HUES6 (cell line): ENCODE measurements at regions not wholly inside any gene's neighbourhood (a gene's known extent, or its start where the extent isn't known, plus 50 kb on each side); places are given as distances from the start of the nearest gene placed in this dataset.

Experiments used
- H3K27ac ChIP-seq: 2 replicates; pipeline ENCODE4 v1.7.0; 2013; ENCODE audit warnings: low read depth, mild to moderate bottlenecking, low read length, inconsistent platforms
- H3K27me3 ChIP-seq: 2 replicates; pipeline ENCODE4 v1.6.1; 2013; ENCODE audit warnings: low read length; ENCODE audit not compliant: control insufficient read depth, insufficient read depth
- H3K36me3 ChIP-seq: 2 replicates; pipeline ENCODE4 v1.6.1; 2013; ENCODE audit warnings: low read length; ENCODE audit not compliant: control insufficient read depth, insufficient read depth
- H3K4me1 ChIP-seq: 2 replicates; pipeline ENCODE4 v1.6.1; 2013; ENCODE audit warnings: low read length; ENCODE audit not compliant: control insufficient read depth, insufficient read depth
- H3K4me3 ChIP-seq: 2 replicates; pipeline ENCODE4 v1.5.1; 2013; ENCODE audit warnings: low read depth, low read length
- H3K9ac ChIP-seq: one replicate; pipeline ENCODE4 v1.6.1; 2013; ENCODE audit warnings: mild to moderate bottlenecking, low read length
- H3K9me3 ChIP-seq: 2 replicates; pipeline ENCODE4 v1.6.1; 2013; ENCODE audit warnings: low read depth, low read length; ENCODE audit not compliant: control insufficient read depth, insufficient read depth

DNA sequence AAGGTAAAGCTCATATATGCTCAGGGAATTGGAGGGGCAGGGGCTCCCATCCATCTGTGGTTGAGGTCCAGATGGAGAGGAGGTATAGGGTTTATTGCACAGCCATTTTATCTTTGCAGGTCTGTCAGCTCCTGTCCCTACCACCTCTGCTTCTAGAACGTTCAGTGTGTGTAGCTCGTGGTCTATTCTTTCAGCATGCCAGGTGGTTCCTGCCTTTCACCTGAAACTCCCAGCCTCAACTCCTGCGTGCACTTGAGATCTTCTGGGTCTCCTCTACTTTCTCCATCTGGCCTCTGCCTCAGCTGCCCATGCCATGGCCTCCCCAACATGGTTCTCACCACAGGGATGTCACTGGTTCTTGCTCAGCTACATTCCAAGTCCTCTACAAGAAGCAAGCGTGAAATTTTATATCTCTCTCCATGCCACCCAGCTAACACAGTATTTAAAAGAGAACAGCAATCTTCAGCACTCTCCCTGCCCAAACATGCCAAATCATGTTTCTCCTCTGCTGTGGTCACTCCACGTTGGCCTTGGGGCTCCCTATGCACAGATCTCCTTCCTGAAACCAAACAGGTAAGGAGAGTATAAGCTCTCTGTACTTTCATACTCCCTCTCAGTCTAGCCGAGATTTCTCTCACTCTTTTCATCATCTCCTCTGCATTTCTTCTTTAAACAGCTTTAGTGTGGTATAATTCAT is 157.8 kb upstream of the TRPC6 start:
- no peaks in the 10 kb centered on the region for H3K36me3 ChIP-seq
- H3K27me3 ChIP-seq = no peaks in the 10 kb centered on the region
- no peaks in the 10 kb centered on the region for H3K9me3 ChIP-seq
- no peak overlapping the region for H3K4me3 ChIP-seq
- no peaks in the 10 kb centered on the region; the same call in 1 of the 2 replicates for H3K4me1 ChIP-seq
- H3K27ac ChIP-seq = no peak overlapping the region
- H3K9ac ChIP-seq = no peak overlapping the region

DNA sequence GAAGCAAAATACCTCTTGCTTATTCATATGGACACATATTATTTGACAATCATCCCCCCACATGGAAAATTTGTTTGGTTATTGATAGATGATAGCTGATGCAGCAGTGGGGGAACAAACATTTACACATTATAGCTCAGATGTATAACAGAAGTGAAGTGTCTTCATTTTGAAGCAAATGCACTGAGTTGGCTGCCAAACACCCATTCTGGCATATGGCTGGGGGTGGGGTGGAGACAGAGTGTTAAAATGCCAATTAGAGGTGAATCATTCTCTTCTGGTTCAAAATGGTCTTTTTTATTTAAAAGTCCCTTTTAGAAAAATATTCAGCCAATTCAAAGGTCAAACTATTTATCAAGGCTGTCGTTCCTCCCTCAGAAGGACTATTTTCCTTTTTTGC is 157.3 kb upstream of the TRPC6 start:
- H3K36me3 ChIP-seq = no peaks in the 10 kb centered on the region
- H3K9ac ChIP-seq = no peak overlapping the region
- H3K9me3 ChIP-seq = no peaks in the 10 kb centered on the region
- no peak overlapping the region for H3K27ac ChIP-seq
- H3K4me3 ChIP-seq = no peak overlapping the region
- no peaks in the 10 kb centered on the region for H3K27me3 ChIP-seq
- no peaks in the 10 kb centered on the region; the same call in 1 of the 2 replicates for H3K4me1 ChIP-seq

DNA sequence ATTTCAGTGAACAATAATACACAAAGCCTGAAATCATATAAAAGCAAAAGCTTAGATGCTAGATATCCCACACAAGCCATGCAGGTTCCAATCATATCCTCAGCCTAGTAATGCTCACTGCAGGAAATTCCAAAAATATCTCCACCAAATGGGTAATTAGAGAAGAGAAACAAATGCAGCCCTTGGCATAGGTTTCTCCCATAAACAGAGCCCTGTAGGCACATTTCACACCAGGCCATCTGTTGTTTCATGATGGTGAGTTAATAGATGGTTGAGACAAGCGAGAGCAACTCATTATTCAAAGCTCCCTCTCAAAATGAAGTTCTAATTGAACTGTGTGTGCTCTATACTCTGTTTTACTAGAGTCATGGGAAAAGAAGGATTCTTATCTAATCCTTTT is 154.6 kb upstream of the TRPC6 start:
- no peaks in the 10 kb centered on the region for H3K36me3 ChIP-seq
- no peak overlapping the region for H3K27ac ChIP-seq
- H3K4me3 ChIP-seq = no peak overlapping the region
- H3K9ac ChIP-seq = no peak overlapping the region
- H3K27me3 ChIP-seq = no peaks in the 10 kb centered on the region
- H3K9me3 ChIP-seq = no peaks in the 10 kb centered on the region
- no peaks in the 10 kb centered on the region; the same call in 1 of the 2 replicates for H3K4me1 ChIP-seq

DNA sequence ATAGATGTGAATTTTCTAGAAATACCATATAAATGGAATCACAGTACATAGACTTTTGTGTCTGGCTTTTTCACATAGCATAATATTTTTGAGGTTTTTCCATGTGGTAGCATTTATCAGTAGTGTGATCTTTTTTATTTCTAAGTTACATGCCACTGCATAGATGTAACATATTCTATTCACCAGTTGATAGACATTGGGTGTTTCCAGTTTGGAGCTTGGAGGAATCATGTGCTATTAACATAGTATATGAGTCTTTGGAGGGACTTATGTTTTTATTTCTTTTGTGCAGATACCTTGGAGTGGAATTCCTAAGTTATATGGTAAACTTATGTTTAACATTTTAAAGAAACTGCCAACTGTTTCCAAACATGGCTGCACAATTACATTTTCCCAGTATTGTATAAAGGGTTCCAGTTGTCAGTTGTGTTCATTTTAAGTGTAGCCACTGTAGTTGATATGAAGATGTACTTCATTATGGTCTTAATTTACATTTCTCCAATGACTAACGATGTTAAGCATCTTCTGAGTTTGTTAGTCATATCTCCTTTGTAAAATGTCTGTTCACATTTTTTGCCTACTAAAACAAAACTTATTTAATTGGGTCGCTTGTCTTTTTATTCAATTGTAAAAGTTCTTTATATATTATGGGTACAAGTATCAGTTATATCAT is 145.7 kb upstream of the TRPC6 start:
- no peaks in the 10 kb centered on the region for H3K36me3 ChIP-seq
- H3K4me3 ChIP-seq = no peak overlapping the region
- H3K27ac ChIP-seq = no peak overlapping the region
- H3K4me1 ChIP-seq = no peaks in the 10 kb centered on the region
- no peak overlapping the region for H3K9ac ChIP-seq
- no peaks in the 10 kb centered on the region for H3K27me3 ChIP-seq
- no peaks in the 10 kb centered on the region for H3K9me3 ChIP-seq

DNA sequence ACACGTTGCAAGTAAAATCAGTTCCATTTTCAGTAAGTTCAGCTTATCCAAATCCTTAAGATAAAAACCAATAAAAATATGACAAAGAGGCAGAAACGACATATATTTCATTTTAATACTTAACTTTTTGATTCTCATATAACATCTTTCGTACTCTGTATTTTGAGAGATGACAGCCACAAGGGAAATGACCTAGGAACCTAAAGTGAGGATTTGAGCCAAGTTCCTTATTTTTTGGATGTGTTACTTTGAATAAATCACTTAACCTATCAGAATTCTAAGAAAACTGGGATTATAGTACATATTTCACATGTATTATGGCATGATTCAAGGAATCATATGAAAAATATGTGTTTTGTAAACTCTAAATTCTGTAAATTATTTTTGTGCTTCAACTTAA is 143.6 kb upstream of the TRPC6 start:
- no peaks in the 10 kb centered on the region for H3K9me3 ChIP-seq
- H3K27me3 ChIP-seq = no peaks in the 10 kb centered on the region
- H3K4me3 ChIP-seq = no peak overlapping the region
- H3K4me1 ChIP-seq = no peaks in the 10 kb centered on the region
- no peak overlapping the region for H3K27ac ChIP-seq
- H3K36me3 ChIP-seq = no peaks in the 10 kb centered on the region
- H3K9ac ChIP-seq = no peak overlapping the region

DNA sequence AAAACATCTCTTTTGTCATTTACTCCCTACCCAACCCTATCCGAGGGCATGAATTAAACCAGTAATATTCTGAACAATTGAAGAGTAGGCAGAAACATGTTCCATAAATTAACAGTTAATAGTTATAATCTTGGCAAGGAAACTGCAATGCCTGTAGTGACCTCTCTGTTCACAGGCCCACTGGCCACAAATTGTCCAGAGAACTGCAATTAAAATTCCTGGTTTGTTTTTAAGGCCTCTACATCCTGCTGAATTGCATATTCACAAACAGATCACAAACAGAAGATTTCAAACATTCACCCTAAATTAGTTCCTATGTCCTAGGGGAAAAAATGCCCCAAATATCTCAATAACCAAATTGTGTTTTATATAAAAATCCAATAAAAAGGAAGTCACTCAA is 143.2 kb upstream of the TRPC6 start:
- Histone ChIP-seq H3K4me1 (no peaks in the 10 kb centered on the region), H3K9me3 (no peaks in the 10 kb centered on the region), H3K36me3 (no peaks in the 10 kb centered on the region), H3K27me3 (no peaks in the 10 kb centered on the region), H3K9ac (no peak overlapping the region), H3K27ac (no peak overlapping the region), H3K4me3 (no peak overlapping the region)

DNA sequence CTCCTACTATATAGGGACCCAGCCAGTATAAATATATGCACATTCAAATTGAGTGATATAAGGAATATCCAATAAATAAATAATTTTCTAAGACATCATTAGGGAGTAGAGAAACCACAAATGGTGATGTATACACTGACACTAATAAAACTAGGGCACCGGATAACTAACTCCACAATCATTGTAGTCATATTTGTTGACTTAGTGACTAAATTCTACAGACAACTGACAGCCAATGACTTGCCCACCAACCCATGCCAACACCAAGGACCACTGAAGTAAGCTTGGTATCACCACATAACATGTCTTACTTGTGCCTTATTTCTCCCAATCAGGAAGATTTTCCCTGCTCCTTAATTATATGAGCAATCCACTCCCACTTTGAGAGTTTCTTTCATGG is 139.6 kb upstream of the TRPC6 start:
- H3K9ac ChIP-seq = no peak overlapping the region
- H3K36me3 ChIP-seq = no peaks in the 10 kb centered on the region
- H3K4me1 ChIP-seq = no peaks in the 10 kb centered on the region
- H3K9me3 ChIP-seq = no peaks in the 10 kb centered on the region
- no peak overlapping the region for H3K27ac ChIP-seq
- no peaks in the 10 kb centered on the region for H3K27me3 ChIP-seq
- no peak overlapping the region for H3K4me3 ChIP-seq

DNA sequence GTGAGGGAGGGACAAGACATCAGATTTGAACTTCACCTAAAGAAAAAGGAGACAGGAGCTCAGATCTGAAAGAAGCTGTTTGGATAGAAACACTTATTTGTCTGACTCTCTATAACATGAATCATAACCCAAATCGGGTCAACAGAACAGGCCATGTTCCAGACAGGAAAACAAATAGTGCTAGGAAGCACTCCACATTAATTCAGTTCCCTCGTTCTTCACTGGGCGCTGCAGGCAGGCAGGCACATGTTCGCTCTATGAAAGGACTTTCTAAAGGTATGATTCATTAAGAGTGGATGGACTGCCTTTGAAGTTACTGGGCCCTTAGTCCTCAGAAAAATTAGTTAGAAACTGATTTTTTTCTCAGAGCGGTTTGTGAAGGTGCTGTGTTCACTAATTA is 137.5 kb upstream of the TRPC6 start:
- Histone ChIP-seq H3K27me3 (no peaks in the 10 kb centered on the region), H3K9me3 (no peaks in the 10 kb centered on the region), H3K4me3 (no peak overlapping the region), H3K27ac (no peak overlapping the region), H3K36me3 (no peaks in the 10 kb centered on the region), H3K4me1 (no peaks in the 10 kb centered on the region), H3K9ac (no peak overlapping the region)

DNA sequence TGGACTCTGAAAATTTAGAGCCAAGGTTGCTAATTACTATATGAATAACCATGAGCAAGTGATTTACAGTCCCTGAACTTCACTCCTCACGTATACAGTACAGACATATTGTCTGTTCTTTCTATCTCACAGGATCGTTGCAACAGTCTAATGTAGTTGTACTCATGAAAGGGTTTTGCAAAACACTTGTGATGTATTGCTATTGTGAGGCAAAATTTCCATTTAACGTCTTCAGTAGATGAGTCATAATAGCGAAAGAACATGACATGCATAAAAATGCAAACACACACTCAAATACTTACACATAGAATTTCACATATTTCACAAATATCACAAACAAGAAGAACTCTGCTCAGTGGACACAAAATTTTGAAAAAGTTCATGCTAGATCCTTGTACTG is 134.6 kb upstream of the TRPC6 start:
- no peaks in the 10 kb centered on the region for H3K27me3 ChIP-seq
- H3K9ac ChIP-seq = no peak overlapping the region
- H3K36me3 ChIP-seq = no peaks in the 10 kb centered on the region
- H3K9me3 ChIP-seq = no peaks in the 10 kb centered on the region; the same call in 1 of the 2 replicates
- H3K4me1 ChIP-seq = no peaks in the 10 kb centered on the region
- no peak overlapping the region for H3K4me3 ChIP-seq
- H3K27ac ChIP-seq = no peak overlapping the region

DNA sequence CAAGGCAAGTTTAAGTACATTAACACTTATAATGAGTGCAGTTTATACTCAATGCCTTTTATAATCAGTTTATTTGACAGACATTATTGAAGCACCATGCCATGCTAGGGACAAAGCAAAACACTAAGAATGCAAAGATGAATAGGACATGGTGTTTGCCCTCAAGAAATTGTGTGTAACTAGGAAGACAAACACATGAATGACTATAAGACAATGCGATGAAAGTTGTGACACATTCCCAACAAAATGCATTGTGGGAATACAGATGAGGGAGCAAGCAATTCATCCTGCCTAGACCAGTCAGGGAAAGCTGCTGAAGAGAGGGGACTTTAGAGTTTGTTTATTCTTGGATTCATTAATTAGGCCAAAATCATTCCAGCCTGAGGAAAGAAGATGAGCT is 133.8 kb upstream of the TRPC6 start:
- Histone ChIP-seq H3K36me3 (no peaks in the 10 kb centered on the region), H3K9ac (no peak overlapping the region), H3K9me3 (no peaks in the 10 kb centered on the region; the same call in 1 of the 2 replicates), H3K27ac (no peak overlapping the region), H3K4me3 (no peak overlapping the region), H3K27me3 (no peaks in the 10 kb centered on the region), H3K4me1 (no peaks in the 10 kb centered on the region)

DNA sequence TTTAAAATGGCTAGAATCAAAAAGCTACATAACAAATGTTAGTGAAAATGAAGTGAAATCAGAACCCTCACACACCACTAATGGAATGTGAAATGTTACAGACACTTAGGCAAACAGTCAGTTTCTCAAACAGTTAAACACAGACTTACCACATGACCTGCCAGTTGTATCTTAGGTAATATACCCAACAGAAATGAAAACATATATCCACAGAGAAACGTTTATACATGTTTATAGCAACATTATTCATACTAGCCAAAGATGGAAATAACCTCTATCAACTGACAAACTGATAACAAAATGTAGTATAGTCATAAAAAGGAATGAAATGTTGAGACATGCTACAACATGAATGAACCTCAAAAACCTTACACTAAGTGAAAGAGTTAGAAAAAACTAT is 131.5 kb upstream of the TRPC6 start:
- H3K4me1 ChIP-seq = no peaks in the 10 kb centered on the region
- H3K9ac ChIP-seq = no peak overlapping the region
- no peaks in the 10 kb centered on the region; the same call in 1 of the 2 replicates for H3K9me3 ChIP-seq
- H3K36me3 ChIP-seq = no peaks in the 10 kb centered on the region
- H3K4me3 ChIP-seq = no peak overlapping the region
- no peak overlapping the region for H3K27ac ChIP-seq
- H3K27me3 ChIP-seq = no peaks in the 10 kb centered on the region
